Common myeloid progenitor, CD34-positive (primary cell): ENCODE measurements at regions not wholly inside any gene's neighbourhood (a gene's known extent, or its start where the extent isn't known, plus 50 kb on each side); places are given as distances from the start of the nearest gene placed in this dataset.
A peak's percentile ranks its signal among the peaks of the same experiment; 100 is the strongest.

Source experiments
- CTCF ChIA-PET: fragments of 350-600 bp; sonication (Branson Sonifier 250); formaldehyde crosslinking; loops from one replicate; lab custom pipeline; 2021; ENCODE audit warnings: antibody characterized with exemption; lab: Charles Lee
- POLR2A ChIA-PET: fragments of 350-600 bp; sonication (Branson Sonifier 250); formaldehyde crosslinking; loops from one replicate; lab custom pipeline; 2021; ENCODE audit warnings: antibody characterized with exemption; lab: Charles Lee
- DNase-seq, 3 donors: peaks; one replicate each; pipeline versions ENCODE4 v3.0.0 to v3.0.0-alpha.2; 2013
- H3K27ac ChIP-seq, 2 experiments: 1 replicate in 1 of 2; 2 replicates in 1 of 2; pipeline ENCODE4 v1.7.0; 2013; ENCODE audit warnings: inconsistent platforms in 2 of 2, low read length in 2 of 2, mild to moderate bottlenecking in 2 of 2, low read depth in 1 of 2, moderate library complexity in 1 of 2; ENCODE audit not compliant: severe bottlenecking in 2 of 2, insufficient read depth in 1 of 2, poor library complexity in 1 of 2
- H3K27me3 ChIP-seq, 5 experiments: replicated peaks in 2 of 5; 1 replicate in 3 of 5; 2 replicates in 2 of 5; pipeline versions ENCODE4 v1.6.1 to v1.7.0; 2013; ENCODE audit warnings: low read length in 4 of 5, mild to moderate bottlenecking in 2 of 5, moderate library complexity in 2 of 5, inconsistent platforms in 1 of 5; ENCODE audit not compliant: insufficient read depth in 5 of 5, control insufficient read depth in 4 of 5
- H3K36me3 ChIP-seq, 4 experiments: 1 replicate in 2 of 4; 2 replicates in 2 of 4; pipeline versions ENCODE4 v1.6.1 to v1.7.0; 2013; ENCODE audit warnings: low read length in 3 of 4, control low read depth in 1 of 4, mild to moderate bottlenecking in 1 of 4; ENCODE audit not compliant: control insufficient read depth in 4 of 4, insufficient read depth in 4 of 4
- H3K4me1 ChIP-seq, 4 experiments: 1 replicate in 3 of 4; 2 replicates in 1 of 4; pipeline versions ENCODE4 v1.6.1 to v1.7.1; 2013; ENCODE audit warnings: low read length in 3 of 4, mild to moderate bottlenecking in 3 of 4, control low read depth in 1 of 4, inconsistent platforms in 1 of 4, moderate library complexity in 1 of 4; ENCODE audit not compliant: control insufficient read depth in 4 of 4, insufficient read depth in 4 of 4; ENCODE audit errors: control extremely low read depth in 1 of 4
- H3K4me3 ChIP-seq, 7 experiments: 1 replicate in 4 of 7; 2 replicates in 3 of 7; pipeline versions ENCODE4 v1.5.1 to v1.7.0; 2013; ENCODE audit warnings: mild to moderate bottlenecking in 7 of 7, low read length in 6 of 7, moderate library complexity in 6 of 7, inconsistent platforms in 2 of 7, low read depth in 2 of 7, control low read depth in 1 of 7; ENCODE audit not compliant: insufficient read depth in 4 of 7, control insufficient read depth in 1 of 7; ENCODE audit errors: extremely low read depth in 1 of 7
- H3K9me3 ChIP-seq, 5 experiments: 1 replicate in 4 of 5; 2 replicates in 1 of 5; pipeline versions ENCODE4 v1.6.1 to v1.7.1; 2013; ENCODE audit warnings: low read length in 4 of 5, mild to moderate bottlenecking in 2 of 5, inconsistent platforms in 1 of 5, low read depth in 1 of 5, moderate library complexity in 1 of 5; ENCODE audit not compliant: control insufficient read depth in 4 of 5, insufficient read depth in 2 of 5; ENCODE audit errors: control extremely low read depth in 1 of 5
- WGBS: methylation state at CpG from one replicate; pipeline ENCODE4 v1.1.5; 2013; ENCODE audit not compliant: insufficient coverage; 5-methylcytosine and 5-hydroxymethylcytosine counted together

- Histone ChIP-seq H3K36me3 (no peaks in the 10 kb centered on the region), H3K4me1 (peaks cover 0 to 37% (median 25%) of the 10 kb centered on the region in 4 experiments), H3K4me3 (no peak overlapping the region), H3K27ac (no peak overlapping the region), H3K27me3 (no peaks in the 10 kb centered on the region), H3K9me3 (no peaks in the 10 kb centered on the region)
- POLR2A ChIA-PET = no interaction called here
- no peak for DNase-seq
- CTCF ChIA-PET = interaction anchor here (0.9 to 9.0 kb wide), 10 partner anchors 15 to 208 kb away, joined by 3 to 148 read pairs (median 4); partner anchors contain the start of gene GADD45A
- WGBS = 87% methylated on average over 7 of the region's 9 CpGs
Observed at GRCh38 chr1:67558449-67559193, 126.4 kb upstream of the GADD45A start.

GRCh38 chr1:67559222-67559700 lies 125.7 kb upstream of the GADD45A start:
- Histone ChIP-seq H3K27ac (no peak overlapping the region), H3K27me3 (no peaks in the 10 kb centered on the region), H3K4me1 (peaks cover 0 to 37% (median 27%) of the 10 kb centered on the region in 4 experiments), H3K9me3 (no peaks in the 10 kb centered on the region), H3K36me3 (no peaks in the 10 kb centered on the region), H3K4me3 (no peak overlapping the region)
- ChIA-PET CTCF (interaction anchor here (1.2 to 9.0 kb wide), 5 partner anchors 24 to 207 kb away, joined by 3 to 148 read pairs (median 5); no protein-coding TSS in a partner anchor), POLR2A (no interaction called here)
- 95% methylated on average over 16 of the region's 16 CpGs for WGBS
- DNase-seq = no peak

DNA sequence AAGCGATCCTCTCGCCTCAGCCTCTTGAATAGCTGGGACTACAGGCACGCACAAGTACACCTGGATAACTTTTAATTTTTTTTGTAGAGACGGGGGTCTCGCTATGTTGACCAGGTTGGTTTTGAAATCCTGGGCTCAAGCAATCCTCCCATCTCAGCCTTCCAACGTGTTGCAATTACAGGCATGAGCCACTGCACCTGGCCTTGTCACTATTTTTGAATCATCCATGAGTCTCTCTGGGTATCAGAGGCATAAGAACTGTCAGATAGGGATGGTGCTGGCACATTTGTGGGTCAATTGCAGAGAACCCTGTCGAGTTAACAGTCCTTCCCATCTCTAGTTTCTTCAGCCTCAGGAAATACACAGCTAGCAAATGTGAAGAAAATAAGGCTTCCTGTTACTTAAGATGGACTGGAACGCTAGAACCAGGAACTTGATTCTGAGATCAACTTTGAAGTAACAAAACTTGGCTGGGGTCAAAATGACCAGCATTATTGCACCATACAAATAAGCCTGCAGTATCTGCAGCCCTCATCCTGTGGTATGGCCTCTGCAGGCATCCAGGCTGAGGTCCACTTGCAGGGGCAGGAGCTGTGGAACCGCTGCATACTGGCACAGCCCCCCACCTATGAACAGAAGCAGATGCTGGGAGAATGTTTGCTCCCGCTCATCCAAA lies 124.3 kb upstream of the GADD45A start:
- POLR2A ChIA-PET = interaction anchor here (1.4 kb wide), 1 partner anchor 125 kb away, joined by 4 read pairs; no protein-coding TSS in a partner anchor
- H3K9me3 ChIP-seq = no peaks in the 10 kb centered on the region
- no peaks in the 10 kb centered on the region for H3K36me3 ChIP-seq
- H3K27ac ChIP-seq = no peak overlapping the region
- DNase-seq = no peak
- H3K27me3 ChIP-seq = no peaks in the 10 kb centered on the region
- 72% methylated on average over 10 of the region's 10 CpGs for WGBS
- CTCF ChIA-PET = interaction anchor here (0.6 to 9.0 kb wide), 37 partner anchors 9 to 270 kb away, joined by 3 to 148 read pairs (median 4); partner anchors contain the start of gene GADD45A
- peaks cover 0 to 37% (median 28%) of the 10 kb centered on the region in 4 experiments for H3K4me1 ChIP-seq
- H3K4me3 ChIP-seq = no peak overlapping the region

GRCh38 chr1:67561704-67562113 lies 123.3 kb upstream of the GADD45A start:
- POLR2A ChIA-PET = interaction anchor here (0.5 to 1.4 kb wide), 3 partner anchors 124 to 357 kb away, joined by 4 to 11 read pairs (median 4); no protein-coding TSS in a partner anchor
- Histone ChIP-seq H3K4me3 (no peak overlapping the region), H3K27ac (no peak overlapping the region)

GRCh38 chr1:67563684-67564083 lies 121.3 kb upstream of the GADD45A start:
- WGBS = 100% methylated on average over 1 of the region's 2 CpGs
- no peak for DNase-seq
- H3K4me1 ChIP-seq = peaks cover 0 to 16% (median 8%) of the 10 kb centered on the region in 4 experiments
- CTCF ChIA-PET = interaction anchor here (1.3 to 9.0 kb wide), 5 partner anchors 7 to 196 kb away, joined by 3 to 148 read pairs (median 20); no protein-coding TSS in a partner anchor
- H3K27ac ChIP-seq = no peak overlapping the region
- POLR2A ChIA-PET = no interaction called here
- no peaks in the 10 kb centered on the region for H3K9me3 ChIP-seq
- H3K27me3 ChIP-seq = no peaks in the 10 kb centered on the region
- no peaks in the 10 kb centered on the region for H3K36me3 ChIP-seq
- H3K4me3 ChIP-seq = no peak overlapping the region

More at GRCh38 chr1:67561704-67562113, 123.3 kb upstream of the GADD45A start:
- Histone ChIP-seq H3K9me3 (no peaks in the 10 kb centered on the region), H3K27me3 (no peaks in the 10 kb centered on the region), H3K36me3 (no peaks in the 10 kb centered on the region), H3K4me1 (peaks cover 0 to 32% (median 22%) of the 10 kb centered on the region in 4 experiments)
- DNase-seq = peak; percentile 77 to 85 (median 83)
- CTCF ChIA-PET = interaction anchor here (0.7 to 9.0 kb wide), 38 partner anchors 9 to 207 kb away, joined by 3 to 148 read pairs (median 4); partner anchors contain the start of gene GADD45A
- WGBS = 2% methylated on average over 4 of the region's 4 CpGs

DNA sequence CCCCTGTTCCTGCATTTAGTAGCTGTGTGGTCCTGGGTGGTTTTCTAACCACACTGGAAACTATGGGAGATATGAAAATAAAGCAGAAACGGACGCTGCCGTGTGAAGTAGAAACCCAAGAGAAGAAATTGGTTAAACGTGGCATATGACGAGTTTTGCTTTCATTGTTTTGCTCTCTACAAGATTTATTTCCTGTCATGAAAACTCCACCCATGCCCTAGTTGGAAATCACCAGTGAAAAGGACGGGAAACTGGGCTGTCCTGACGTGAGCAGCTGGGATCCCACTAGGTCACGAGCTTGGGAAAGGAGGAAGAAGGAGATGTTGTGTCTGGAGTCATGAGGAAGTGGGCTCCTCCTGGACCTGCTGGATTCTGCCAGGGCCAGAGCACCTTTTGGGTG lies 120.8 kb upstream of the GADD45A start:
- Histone ChIP-seq H3K36me3 (no peaks in the 10 kb centered on the region), H3K9me3 (no peaks in the 10 kb centered on the region), H3K27me3 (no peaks in the 10 kb centered on the region), H3K4me1 (peaks cover 0 to 15% (median 8%) of the 10 kb centered on the region in 4 experiments), H3K4me3 (no peak overlapping the region), H3K27ac (no peak overlapping the region)
- 31% methylated on average over 8 of the region's 8 CpGs for WGBS
- ChIA-PET CTCF (interaction anchor here (1.3 to 9.0 kb wide), 3 partner anchors 31 to 195 kb away, joined by 3 to 148 read pairs (median 4); no protein-coding TSS in a partner anchor), POLR2A (no interaction called here)
- peak in 2 of 3 donors; percentile 46 to 59 for DNase-seq
